HG03280 (cell line): ENCODE measurements at regions not wholly inside any gene's neighbourhood (a gene's known extent, or its start where the extent isn't known, plus 50 kb on each side); places are given as distances from the start of the nearest gene placed in this dataset.

ENCODE experiments used
- ATAC-seq: cut with Tn5 transposase; IDR thresholded peaks from one replicate; pipeline ENCODE4 v1.9.1; 2021; ENCODE audit warnings: mild to moderate bottlenecking, moderate library complexity; ENCODE audit not compliant: unreplicated experiment

GRCh38 chr6:90435207-90435899, 138.7 kb upstream of the BACH2 start:
- ATAC-seq = no peak

- no peak for ATAC-seq
Observed at GRCh38 chr6:90434094-90434493, 137.5 kb upstream of the BACH2 start.

- ATAC-seq = no peak
Observed at GRCh38 chr6:90432937-90433336, 136.3 kb upstream of the BACH2 start.

- ATAC-seq = no peak
Observed at GRCh38 chr6:90432041-90432775, 135.6 kb upstream of the BACH2 start.

DNA sequence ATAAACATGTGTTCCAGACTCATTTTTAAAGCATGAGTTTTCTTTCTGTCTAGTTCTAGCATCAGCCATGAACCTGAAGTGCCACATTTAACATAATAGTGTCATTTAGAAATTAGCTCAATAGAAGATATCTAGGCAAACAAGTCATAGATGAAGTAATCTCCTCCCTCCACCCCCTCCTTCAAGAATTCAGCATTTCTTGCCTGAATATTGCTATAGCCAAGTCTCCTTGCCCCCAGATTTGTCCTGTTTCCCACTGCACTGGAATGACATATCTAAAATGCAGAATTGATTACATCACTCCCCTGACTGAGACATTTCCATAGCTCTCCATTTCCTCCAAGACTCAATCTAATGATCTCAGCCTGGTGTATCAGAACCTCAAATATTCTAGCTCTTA, 134.9 kb upstream of the BACH2 start:
- no peak for ATAC-seq

- no peak for ATAC-seq
Observed at GRCh38 chr6:90429713-90430112, 133.1 kb upstream of the BACH2 start.

DNA sequence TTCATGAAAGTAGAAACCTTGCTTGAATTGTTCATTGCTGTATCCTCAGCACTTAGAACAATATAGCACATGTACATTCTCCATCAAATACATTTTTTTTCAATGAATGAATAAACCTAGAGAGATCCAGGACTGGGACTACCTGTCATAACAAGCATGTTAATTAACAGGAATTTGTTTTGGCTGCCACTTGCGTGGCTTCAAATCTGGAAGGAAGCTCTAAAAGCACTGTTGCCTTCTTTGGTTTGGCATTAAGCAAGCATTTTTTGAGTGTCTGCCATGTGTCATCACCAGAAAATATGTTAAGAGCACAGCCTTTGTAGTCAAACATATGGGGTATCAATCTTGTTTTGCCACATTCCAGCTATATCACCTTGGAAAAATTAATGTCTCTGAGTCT, 131.9 kb upstream of the BACH2 start:
- ATAC-seq = no peak

DNA sequence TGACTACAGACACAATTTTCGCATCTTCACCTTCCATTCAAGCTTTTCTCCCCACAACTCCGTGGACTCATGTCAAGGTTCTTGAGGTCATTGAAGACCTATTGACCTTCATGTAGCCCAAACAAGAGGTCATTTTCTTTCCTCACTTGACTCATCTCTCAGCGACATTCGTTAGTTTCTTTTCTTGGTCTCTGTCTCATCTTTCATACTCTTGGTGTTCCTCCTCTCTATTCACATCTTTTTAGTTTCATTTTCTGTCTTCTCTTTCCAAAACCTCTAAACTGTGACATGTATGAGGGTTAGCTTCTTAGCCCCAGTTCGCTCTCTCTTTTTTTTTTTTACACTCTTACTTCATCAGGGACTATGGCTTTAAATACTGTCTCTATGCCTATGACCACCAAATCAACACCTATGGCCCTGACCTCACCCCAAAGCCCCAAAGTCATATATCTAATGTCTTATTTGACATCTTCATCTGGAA, 128.6 kb upstream of the BACH2 start:
- ATAC-seq = peak; percentile 96

GRCh38 chr6:90424580-90424979, 127.9 kb upstream of the BACH2 start:
- ATAC-seq = no peak

GRCh38 chr6:90421666-90422065, 125.0 kb upstream of the BACH2 start:
- no peak for ATAC-seq

DNA sequence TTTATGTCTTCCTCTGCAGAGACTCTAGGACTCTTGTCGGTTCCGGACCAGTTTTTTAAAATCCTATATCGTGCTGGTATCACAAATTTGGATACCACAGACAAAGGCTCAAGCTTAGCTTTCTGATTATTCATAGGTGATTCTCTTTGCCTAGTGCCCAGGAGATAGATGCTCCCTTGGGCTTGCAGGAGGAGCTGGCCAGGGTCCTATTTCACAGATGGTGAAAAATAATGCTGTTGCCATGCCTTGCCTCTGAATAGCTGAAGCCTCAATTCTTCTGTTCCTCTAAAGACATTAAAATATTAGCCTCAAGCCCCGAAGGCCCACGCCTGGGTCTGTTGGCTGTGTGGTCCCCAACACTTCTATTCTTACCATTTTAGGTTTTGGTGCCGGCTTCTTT, 123.9 kb upstream of the BACH2 start:
- no peak for ATAC-seq

DNA sequence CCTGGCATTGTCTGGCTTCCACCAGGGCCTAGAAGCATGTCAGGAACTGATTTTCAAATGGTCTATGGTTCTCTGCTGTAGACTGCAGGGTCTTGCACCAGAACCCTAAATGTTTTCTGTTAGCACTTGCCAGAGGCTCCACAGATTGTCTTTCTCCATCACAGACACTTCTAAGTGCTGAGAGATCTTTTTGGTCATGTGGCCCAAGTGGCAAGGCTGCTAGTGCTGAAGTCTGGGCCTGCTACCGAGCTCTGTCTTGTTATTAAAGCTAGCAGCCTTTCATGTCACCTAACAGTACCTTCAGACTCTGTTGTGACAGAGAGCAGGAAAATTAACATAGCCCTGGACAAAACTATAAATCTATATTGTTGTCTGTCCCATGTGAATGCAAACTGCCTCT, 120.7 kb upstream of the BACH2 start:
- ATAC-seq = no peak

GRCh38 chr6:90416322-90416721, 119.7 kb upstream of the BACH2 start:
- ATAC-seq = no peak

DNA sequence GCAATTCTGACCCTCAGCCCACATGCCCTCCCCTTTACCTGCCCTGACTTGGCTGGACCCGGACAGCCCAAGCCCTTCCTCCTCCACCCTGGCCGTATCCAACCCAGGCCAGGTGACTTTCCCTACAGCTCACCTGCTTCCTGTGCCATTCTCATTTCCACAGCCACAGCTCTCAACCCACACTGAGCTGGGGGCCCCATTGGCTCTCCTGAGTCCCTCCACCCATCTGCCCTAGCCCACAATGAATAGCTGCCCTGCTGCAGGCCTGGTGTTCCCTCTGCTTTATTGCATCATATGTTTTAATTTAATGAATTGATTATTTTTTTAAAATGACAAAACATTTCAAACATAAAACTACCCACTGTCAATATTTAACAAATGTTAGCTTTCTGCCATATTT, 118.5 kb upstream of the BACH2 start:
- ATAC-seq = no peak

GRCh38 chr6:90414352-90414751, 117.7 kb upstream of the BACH2 start:
- no peak for ATAC-seq

GRCh38 chr6:90413867-90414266, 117.2 kb upstream of the BACH2 start:
- no peak for ATAC-seq

- no peak for ATAC-seq
Observed at GRCh38 chr6:90413396-90413795, 116.8 kb upstream of the BACH2 start.

- no peak for ATAC-seq
Observed at GRCh38 chr6:90412538-90413369, 116.1 kb upstream of the BACH2 start.

GRCh38 chr6:90411292-90411781, 114.7 kb upstream of the BACH2 start:
- peak; percentile 70 for ATAC-seq

DNA sequence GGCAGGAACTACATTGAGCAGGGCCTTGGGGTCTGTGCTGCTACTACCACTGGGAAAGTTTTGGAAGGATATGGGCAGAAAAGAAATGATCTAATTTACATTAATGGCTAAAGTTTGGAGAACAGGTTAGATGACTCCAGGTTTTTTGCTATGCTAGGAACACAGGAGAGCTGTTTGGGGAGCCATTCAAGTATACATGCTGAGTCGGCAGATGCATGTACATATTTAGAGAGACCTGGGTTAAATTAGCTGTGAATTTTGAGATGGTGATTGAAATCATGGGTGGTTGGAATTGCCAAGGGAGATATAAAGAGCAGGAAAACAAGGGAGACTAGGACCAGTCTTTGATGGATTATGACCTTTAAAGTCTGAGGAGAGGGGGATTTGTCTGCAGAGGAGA, 113.1 kb upstream of the BACH2 start:
- ATAC-seq = no peak

- no peak for ATAC-seq
Observed at GRCh38 chr6:90406957-90407356, 110.3 kb upstream of the BACH2 start.
